LHCN-M2 (cell line): ENCODE measurements at regions not wholly inside any gene's neighbourhood (a gene's known extent, or its start where the extent isn't known, plus 50 kb on each side); places are given as distances from the start of the nearest gene placed in this dataset.

Experiments used
- DNase-seq: peaks from one replicate; pipeline ENCODE4 v3.0.0-alpha.2; 2012; ENCODE audit warnings: low read depth

- no peak for DNase-seq
These were observed 152.1 kb upstream of the TENM3 start for GRCh38 chr4:182091128-182091527.

- DNase-seq: no peak
These were observed 149.8 kb upstream of the TENM3 start for GRCh38 chr4:182093431-182093831.

DNA sequence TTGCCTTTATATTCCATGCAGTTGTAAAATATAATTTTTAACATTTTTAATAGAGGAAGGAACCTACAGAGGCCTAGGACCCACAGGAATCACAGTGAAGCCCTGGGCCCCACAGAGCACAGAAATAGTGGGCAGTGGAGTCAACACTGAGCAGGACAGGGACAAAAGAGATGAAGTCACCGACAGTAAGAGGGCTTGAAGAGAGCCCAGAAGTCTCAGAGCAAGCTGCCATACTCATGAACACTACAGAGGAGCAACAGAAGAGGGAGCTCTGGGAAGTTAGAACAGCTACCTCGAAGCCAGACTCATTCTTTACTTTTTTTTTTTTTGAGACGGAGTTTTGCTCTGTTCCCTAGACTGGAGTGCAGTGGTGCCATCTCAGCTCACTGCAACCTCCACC lies 149.3 kb upstream of the TENM3 start:
- no peak for DNase-seq

DNA sequence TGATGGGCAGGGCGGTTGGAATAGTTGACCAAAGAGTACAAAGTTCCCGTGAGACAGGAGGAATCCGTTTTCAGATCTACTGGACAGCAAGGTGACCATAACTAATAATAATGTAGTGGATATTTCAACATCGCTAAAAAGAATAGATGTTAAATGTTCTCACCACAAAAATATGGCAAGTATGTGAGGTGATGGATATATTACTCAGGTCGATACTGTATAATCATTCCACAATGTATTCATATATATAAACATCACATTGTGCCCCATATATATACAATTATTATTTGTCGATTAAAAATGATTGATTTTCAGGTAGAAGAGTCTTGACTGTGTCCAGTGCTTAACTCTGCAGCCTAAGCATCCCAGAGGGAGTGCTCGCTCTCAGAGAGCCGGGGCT lies 141.6 kb upstream of the TENM3 start:
- no peak for DNase-seq

DNA sequence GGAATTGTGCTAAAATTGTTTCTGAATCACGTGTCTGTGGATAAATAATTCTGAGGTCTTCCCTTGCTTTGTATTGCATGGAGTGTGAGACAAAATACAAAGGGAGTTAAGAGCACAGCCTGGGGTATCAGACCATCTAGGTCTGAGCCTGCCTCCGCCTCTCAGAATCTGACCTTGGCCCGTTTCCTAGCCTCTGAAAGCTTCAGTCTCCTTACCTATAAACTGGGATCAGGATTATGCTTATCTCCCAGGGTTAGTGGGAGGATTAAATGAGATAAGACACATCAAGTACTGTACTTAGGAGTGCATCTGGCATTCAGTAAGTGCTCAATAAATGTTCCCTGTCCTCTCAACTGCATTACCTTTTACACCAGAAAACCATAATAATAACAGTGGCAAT lies 140.6 kb upstream of the TENM3 start:
- DNase-seq: no peak

DNA sequence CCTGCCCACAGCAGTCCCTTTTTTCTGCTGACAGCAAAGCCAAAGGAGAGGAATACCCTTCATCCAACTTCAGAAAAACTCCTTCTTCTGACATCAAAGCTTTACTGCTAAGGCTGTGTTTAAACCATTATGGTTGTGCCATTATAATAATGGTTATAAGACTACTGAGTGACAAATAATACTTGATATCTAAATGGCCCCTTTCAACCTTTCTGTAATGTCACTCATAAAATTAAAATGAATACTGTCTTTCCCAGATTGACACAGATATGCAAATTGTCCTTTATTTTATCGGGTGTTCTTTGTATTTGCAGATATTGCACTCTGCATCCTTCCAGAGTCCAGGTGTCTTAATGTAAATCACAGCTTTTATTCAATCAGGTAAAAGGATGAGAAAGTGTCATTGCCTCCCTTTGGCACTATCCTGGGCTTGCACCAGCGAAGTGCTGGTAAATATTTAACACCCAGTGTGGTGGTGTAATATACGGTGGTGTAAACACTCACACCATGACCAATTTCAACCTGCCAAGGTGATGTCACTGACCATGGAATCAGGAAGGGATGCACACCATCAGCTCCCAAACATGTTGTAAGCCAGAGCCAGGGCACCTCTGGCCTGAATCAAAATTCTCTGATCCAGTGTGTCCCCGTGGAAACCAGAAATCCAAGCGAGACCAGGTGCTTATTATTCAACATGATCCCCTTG lies 139.4 kb upstream of the TENM3 start:
- DNase-seq: no peak

DNA sequence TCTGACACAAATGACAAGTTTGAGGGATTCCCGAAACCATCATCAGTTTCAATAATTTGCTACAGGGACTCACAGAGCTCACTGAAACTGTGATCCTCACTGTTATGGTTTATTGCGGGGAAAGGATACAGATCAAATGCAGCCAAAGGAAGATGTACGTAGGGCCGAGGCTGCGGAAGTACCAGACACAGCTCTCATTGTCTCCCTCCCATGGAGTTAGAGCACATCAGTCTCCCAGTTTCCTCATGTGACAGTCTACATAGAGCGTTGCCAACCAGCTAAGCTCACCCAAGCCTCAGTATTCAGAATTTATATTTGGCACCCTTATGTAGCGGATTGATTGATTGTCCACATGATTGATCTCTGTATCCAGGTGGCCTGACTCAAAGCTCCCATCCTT lies 137.8 kb upstream of the TENM3 start:
- no peak for DNase-seq

GRCh38 chr4:182107931-182108330 lies 135.3 kb upstream of the TENM3 start:
- no peak for DNase-seq

GRCh38 chr4:182111586-182111985 lies 131.6 kb upstream of the TENM3 start:
- no peak for DNase-seq

- DNase-seq: no peak
These were observed 129.4 kb upstream of the TENM3 start for GRCh38 chr4:182113779-182114178.

DNA sequence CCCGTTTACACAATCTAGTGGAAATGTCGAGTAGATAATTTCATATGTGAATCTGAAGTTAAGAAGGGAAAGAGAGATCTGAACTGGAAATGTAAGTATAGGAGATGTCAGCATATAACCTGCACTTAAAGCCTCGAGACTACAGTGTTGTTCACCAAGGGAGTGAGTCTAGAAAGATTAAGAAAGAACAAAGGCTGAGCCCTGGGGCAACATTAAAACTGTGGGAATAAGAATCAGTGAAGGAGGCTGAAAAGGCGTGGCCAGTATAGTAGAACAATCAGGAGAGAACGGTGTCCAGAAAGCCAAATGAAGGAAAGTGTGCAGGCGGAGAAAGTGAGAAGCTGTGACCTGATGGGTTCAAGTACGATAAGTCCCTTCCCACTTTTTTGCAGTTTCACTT lies 118.8 kb upstream of the TENM3 start:
- DNase-seq: no peak

DNA sequence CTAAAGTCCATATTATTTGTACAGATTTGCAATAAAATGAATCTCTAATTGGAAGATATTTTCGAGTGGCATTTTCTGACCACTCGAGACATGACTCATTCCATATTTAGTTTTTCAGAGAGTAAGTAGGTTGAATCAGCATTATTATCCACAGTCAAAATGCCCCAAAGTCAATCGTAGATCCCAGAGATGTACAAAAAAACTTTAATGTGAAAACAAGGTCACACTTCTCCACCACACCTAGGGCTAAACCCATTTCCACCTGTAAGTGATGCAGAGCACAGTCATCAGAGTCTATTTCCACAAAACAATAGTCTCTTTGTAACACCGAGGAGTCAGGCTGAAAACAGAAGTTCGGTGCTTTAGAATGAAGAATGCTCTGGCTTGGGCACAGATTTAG lies 117.1 kb upstream of the TENM3 start:
- DNase-seq: peak; percentile 31

DNA sequence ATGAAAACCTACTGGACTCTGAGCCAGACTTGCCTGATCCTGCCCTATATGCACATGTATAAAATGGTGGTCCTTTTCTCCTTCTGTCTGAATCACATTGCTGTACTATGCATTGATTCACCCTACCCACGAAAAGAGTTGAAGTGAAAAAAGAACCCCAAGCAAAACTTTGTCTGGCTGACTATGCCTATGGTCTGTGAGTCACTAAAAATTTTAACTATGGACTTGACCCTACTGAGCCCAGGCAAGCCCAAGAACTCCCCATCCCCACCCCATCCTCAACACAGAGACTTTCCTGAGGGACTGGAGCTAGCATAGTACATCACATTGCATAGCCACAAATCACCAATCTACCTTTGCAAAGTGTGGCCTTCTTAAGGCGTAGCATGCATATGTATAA lies 116.6 kb upstream of the TENM3 start:
- peak; percentile 37 for DNase-seq

DNA sequence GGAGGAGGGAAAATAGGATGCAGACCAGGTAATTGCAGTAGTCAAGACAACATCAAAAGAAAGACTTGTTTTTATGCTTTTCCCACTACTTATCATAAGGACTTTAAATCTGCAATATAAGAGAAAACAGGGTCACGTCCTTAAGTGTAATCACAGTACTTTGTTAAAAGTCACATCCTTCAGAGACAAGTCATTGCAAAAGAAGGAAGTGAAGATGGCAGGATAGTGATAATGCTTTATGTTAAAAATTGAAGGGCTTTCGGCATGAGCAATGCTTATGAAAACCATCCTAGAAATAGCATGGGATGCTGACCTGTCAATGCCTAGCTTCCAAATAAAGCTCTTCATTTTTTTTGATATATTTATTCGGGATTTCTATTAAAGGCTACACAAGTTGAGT lies 110.2 kb upstream of the TENM3 start:
- DNase-seq: no peak

DNA sequence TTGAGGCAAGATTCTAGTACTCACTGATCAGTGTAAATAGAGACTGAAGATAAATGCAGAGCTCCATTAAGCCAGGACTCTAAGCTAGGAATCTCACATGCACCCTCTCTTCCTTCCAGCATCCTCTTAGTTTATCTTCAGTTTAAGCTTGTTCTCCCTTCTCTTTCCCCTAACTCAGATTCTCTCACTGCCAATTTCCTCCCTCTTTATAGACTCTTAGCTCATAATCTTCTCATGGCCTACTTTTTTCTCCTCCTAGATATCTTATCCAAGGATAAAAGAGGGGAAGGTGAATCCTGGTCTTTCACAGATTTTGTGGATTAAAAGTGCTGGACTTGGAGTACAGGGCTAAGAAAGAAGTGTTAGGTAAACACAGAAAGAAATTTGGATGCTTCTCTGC lies 108.9 kb upstream of the TENM3 start:
- DNase-seq: no peak

DNA sequence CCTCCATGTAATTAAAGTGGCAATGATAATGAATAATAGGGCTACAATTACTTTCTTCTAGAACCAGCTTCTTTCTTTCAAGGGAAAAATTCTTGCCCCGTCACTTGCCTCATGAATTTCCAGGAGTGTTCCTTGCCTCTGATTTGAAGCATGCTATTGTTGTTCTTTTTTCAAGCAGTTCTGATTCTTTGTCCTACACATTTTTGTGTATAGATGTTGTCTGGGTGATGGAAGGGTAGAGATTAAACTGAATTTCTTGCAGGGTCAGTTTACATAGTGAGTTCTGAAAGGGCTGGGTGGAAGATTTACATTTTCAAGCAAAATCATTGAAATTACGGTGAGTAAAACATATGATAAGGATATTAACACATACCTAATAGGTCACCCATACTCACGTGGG lies 107.0 kb upstream of the TENM3 start:
- no peak for DNase-seq

DNA sequence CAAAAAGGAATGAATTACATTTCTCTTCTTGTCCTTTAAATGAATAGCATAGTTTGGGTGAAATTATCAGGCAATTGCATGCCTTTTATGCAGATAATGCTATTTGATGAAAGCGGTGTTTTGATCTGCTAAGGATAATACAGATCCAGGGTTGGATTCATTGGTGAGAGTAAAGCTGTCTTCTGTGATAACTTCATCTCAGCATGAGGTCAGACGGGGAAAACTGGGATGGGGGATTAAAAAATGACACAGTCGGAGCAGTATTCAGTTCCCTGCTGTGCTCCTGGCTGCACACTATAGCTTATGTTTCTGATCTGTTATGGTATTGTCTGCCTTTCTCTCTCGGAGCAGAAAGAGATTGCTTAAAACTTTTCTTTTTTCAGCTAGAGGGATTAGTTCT lies 105.9 kb upstream of the TENM3 start:
- DNase-seq: no peak

GRCh38 chr4:182139491-182139890 lies 103.7 kb upstream of the TENM3 start:
- no peak for DNase-seq

DNA sequence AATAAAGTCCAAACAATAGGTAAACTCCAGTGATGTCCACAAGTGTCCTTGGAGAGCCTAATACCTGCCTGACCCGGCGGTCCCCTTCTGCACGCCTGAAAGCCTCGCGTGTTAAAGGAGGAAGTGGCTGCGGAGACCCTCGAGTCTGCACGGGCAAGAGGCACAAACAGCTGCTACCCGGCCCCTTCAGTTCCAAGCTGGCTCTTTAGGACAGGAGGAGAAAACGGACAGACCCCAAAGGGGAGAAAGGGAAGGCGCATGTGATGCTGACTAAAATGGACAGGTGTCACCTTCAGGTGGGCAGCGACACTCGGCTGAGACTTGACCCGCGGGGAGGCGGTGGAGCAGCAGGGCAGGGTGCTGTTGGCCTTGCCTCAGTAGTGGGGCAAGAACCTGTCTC lies 102.7 kb upstream of the TENM3 start:
- DNase-seq: no peak

- no peak for DNase-seq
These were observed 102.1 kb upstream of the TENM3 start for GRCh38 chr4:182141061-182141460.

GRCh38 chr4:182142176-182143085 lies 100.8 kb upstream of the TENM3 start:
- peak; percentile 25 for DNase-seq

GRCh38 chr4:182143086-182143821 lies 99.9 kb upstream of the TENM3 start:
- DNase-seq: peak; percentile 40
